CD4-positive, alpha-beta T cell treated with Interleukin-15 for 4 hours (primary cell): ENCODE measurements at regions not wholly inside any gene's neighbourhood (a gene's known extent, or its start where the extent isn't known, plus 50 kb on each side); places are given as distances from the start of the nearest gene placed in this dataset.

Experiments used
- DNase-seq: peaks from one replicate; pipeline ENCODE4 v3.0.0-alpha.2; 2020; ENCODE audit warnings: low spot score

DNA sequence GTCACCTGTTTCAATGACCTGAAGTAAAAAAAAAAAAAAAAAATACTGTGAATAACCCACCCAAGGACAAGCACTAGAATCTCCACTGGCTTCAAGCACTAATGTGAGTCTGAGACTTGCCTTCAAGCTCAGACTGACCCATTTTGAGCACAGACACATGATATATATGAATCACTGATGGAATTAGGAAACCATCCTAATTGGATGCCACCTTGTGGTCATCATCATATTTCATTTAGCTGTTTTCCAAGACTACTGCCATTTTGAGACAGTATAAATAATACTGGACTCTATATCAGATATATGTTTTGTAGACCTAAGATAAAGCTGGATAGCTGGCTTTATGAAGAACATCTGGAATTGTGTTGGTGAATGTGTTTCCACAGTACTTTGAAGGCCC is 1232.0 kb downstream of the KCNT2 start:
- DNase-seq: no peak

DNA sequence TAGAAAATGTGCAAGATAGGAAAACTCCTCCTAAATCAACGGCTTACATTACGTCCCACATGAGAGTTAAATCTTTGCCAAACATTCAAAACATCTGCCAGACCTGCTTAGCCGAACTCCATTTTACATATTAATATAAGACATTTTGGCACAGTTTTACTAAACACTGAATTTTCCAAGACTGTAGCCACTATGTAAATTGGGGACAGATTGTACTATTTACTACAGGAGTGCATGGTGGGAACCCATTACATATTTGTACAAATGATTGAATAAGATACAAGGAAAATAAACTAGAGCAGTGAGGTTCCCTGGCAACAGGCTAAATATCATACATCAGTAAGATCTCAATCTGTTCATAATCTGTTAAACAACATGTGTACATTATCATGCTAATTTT is 1234.4 kb downstream of the KCNT2 start:
- DNase-seq: no peak

- no peak for DNase-seq
Measured at GRCh38 chr1:195345149-195345548, 1263.1 kb downstream of the KCNT2 start.

GRCh38 chr1:195337646-195338045 is 1270.6 kb downstream of the KCNT2 start:
- DNase-seq: no peak

- DNase-seq: no peak
Measured at GRCh38 chr1:195336812-195337211, 1271.4 kb downstream of the KCNT2 start.

DNA sequence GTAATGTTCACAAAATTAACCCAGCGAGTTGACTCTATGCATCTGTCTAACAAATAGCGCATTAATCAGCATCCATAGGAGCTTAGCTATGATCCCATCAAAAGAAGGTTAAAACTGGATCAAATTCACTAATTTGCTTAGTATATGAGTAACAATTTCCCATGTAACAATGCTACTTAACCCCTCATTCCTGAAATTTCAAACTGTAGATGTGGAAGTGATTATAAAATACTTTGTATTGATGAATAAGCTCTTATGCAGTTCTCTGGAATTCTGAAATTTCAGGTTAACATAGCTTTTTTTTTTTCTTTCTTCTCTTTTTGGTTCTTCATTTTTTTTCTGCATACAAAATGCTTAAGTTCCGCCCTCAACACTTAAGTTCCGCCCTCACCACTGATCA is 1272.7 kb downstream of the KCNT2 start:
- no peak for DNase-seq

DNA sequence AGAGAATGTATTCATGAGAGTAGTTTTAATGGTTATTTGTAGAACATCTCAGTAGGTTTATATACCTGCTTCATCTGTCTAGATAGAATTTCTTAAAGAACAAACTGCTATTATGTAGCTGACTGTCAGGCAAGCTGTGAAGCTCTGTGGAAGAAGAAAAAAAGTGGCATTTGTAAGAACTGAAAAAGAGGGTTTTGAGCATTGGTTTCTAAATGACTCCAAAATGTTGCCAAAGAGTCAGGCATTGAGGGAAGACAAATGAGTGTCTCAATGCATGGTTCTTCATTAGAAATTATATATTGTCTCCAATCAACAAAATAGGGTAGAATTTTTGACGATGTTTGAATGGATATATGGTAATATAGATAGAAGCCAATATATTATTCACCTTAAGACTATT is 1276.1 kb downstream of the KCNT2 start:
- no peak for DNase-seq

DNA sequence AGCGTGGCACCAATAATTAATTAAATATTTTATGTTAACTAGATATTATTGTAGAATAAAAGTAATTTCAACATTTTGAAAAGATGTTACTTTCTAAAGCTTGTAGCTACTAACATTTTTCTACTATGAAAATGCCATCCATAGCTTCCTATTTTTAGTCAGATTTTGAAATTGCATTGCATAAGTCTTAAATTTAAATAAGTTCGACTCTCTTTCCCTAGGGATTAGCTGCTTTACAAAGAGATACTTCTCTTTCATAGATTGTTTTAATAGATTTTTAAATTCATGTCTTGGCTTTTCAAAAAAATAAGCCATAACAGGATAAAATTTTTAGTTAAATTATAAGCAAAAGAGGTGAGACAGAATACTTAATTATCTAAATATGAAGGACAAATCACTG is 1279.6 kb downstream of the KCNT2 start:
- no peak for DNase-seq

DNA sequence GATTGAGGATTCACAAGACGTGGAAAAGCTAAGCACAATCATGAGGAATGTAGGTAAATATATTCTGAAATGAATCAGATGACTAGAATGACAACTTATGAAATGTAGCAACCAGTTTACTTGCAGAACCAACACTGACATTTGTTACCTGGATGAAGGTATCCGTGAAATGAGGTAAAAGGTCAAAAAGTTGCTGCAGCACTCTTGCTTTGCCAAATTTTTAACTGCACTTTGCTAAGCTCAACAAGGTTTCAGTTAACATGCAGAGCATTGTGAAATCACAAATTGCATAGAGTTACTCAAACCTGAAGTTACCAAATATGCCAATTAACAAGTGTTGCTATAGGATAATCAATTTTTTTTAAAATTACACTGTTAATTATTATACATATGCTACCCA is 1280.1 kb downstream of the KCNT2 start:
- no peak for DNase-seq

DNA sequence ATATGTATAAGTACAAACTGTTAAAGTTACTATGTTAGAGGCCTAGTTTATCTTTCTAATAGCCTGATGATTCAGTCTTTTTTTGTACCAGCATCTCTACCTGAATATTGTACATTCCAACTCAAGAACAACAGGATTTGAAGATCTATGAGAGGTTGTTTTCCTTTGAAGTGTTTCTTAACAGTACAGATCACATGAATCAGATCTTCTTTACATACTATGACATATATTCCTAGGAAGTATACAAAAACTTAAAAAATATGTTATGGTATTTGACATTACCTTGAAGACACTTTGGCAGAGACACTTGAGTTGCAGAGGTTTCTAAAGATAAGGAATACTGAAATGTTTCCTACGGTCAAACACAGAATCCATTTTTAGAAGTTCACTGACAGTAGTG is 1280.9 kb downstream of the KCNT2 start:
- DNase-seq: no peak

DNA sequence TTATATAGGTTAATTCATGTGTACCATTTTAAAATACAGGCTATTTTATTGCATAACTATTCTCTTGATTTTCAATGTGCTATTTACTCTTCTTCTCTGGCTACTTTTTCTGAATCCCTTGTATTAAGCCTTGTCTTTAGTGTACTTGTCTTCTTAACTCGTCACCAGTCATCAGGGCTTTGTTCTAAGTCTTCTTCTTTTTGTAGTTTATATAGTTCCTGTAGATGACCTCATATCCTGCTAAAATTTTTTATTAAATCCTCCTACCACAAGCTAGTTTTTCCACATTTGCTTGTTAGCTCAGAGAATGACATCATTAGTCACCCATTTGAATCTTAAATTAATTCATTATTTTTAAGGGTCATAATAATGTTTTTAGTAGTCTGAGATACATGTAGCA is 1281.9 kb downstream of the KCNT2 start:
- no peak for DNase-seq

DNA sequence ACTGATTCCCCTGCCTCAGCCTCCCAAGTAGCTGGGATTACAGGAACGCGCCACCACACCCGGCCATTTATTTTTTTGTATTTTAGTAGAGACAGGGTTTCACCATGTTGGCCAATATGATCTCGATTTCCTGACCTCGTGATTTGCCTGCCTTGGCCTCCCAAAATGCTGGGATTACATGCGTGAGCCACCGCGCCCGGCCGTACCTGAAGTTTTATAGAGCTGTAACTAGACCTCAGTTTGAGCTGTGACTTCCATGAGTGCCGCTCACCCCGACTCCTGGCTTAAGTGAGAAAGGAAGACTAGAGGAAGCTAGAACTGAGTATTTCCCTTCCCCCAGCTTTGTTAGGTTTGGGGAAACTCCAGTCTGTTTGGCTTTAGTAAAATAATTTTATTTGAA is 1283.1 kb downstream of the KCNT2 start:
- DNase-seq: no peak

- no peak for DNase-seq
Measured at GRCh38 chr1:195306281-195306680, 1302.0 kb downstream of the KCNT2 start.

- no peak for DNase-seq
Measured at GRCh38 chr1:195294911-195295310, 1313.3 kb downstream of the KCNT2 start.

- no peak for DNase-seq
Measured at GRCh38 chr1:195278644-195279043, 1329.6 kb downstream of the KCNT2 start.

DNA sequence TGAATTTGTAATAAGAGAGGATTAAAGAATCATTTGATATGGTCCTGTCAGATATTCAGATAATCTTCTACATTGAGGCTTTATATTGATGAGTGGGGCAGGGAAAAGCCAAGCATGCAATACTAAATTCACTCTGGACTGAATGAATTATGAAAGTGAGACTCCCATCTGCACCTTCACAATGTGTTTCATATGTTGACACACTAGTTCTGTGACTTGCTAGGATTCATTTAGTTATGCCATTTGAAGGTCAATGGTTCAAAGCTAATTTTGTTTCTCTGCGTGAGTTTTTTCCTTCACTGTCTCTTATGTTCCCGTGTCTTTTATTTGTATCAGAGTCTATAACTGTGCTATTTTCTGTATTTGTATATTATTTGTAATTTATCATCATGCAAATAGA is 1332.5 kb downstream of the KCNT2 start:
- no peak for DNase-seq

GRCh38 chr1:195251900-195252299 is 1356.3 kb downstream of the KCNT2 start:
- DNase-seq: no peak

DNA sequence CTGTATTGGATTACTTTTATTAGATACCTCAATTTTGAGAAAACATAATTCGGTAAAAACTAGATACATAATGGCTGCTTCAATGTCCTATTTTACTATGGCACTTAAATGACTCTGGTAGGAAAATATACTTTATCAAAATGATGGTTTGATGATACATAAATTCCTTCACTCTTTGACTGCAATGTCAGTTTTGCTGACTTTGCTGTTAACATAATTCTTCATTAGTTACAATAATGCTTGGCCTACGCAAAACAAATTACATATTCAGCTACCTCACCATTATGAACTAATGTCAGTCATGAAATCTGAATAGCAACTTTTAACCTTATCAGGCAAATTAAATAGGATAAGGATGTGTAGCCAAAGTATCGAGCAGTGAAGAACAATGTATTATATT is 1364.7 kb downstream of the KCNT2 start:
- DNase-seq: no peak

GRCh38 chr1:195241066-195241465 is 1367.2 kb downstream of the KCNT2 start:
- DNase-seq: no peak

- no peak for DNase-seq
Measured at GRCh38 chr1:195238313-195238712, 1369.9 kb downstream of the KCNT2 start.

- DNase-seq: no peak
Measured at GRCh38 chr1:195236991-195237889, 1371.0 kb downstream of the KCNT2 start.

- DNase-seq: no peak
Measured at GRCh38 chr1:195218428-195219212, 1389.6 kb downstream of the KCNT2 start.

- DNase-seq: no peak
Measured at GRCh38 chr1:195202241-195202640, 1406.0 kb downstream of the KCNT2 start.
